Astrocyte (in vitro differentiated cells and primary cell): ENCODE measurements at regions not wholly inside any gene's neighbourhood (a gene's known extent, or its start where the extent isn't known, plus 50 kb on each side); places are given as distances from the start of the nearest gene placed in this dataset.
"Not testable (repeated sequence)": the region's sequence is repeated elsewhere in the genome, so short reads cannot be mapped to it uniquely, and the experiment has no call there.

ENCODE experiments used
- DNase-seq: peaks from one replicate; pipeline ENCODE4 v3.0.0-alpha.2; 2010; ENCODE audit warnings: low read depth
- FAIRE-seq: peaks from 2 replicates; lab custom pipeline; 2011; peaks lifted over from hg19 to GRCh38; lab: Jason Lieb, UNC
- H2AFZ ChIP-seq: 2 replicates; pipeline ENCODE4 v1.6.0; 2012; ENCODE audit warnings: low read depth, low read length, inconsistent platforms
- H3K27ac ChIP-seq: 2 replicates; pipeline ENCODE4 v1.5.1; 2011; ENCODE audit warnings: low read depth, low read length, inconsistent platforms
- H3K27me3 ChIP-seq: 2 replicates; pipeline ENCODE4 v1.6.0; 2011; ENCODE audit warnings: low read length, inconsistent platforms; ENCODE audit not compliant: insufficient read depth
- H3K36me3 ChIP-seq: 2 replicates; pipeline ENCODE4 v1.5.1; 2011; ENCODE audit warnings: low read length, inconsistent platforms; ENCODE audit not compliant: insufficient read depth
- H3K4me1 ChIP-seq: 2 replicates; pipeline ENCODE4 v1.5.1; 2011; ENCODE audit warnings: low read length, inconsistent platforms; ENCODE audit not compliant: insufficient read depth
- H3K4me2 ChIP-seq: 2 replicates; pipeline ENCODE4 v1.6.0; 2012; ENCODE audit warnings: low read length, inconsistent platforms
- H3K4me3 ChIP-seq: 2 replicates; pipeline ENCODE4 v1.5.1; 2011; ENCODE audit warnings: low read depth, mild to moderate bottlenecking, low read length, inconsistent platforms; ENCODE audit not compliant: insufficient read depth
- H3K79me2 ChIP-seq: 2 replicates; pipeline ENCODE4 v1.6.0; 2012; ENCODE audit warnings: mild to moderate bottlenecking, low read length, inconsistent platforms; ENCODE audit not compliant: insufficient read depth
- H3K9ac ChIP-seq: 2 replicates; pipeline ENCODE4 v1.6.0; 2012; ENCODE audit warnings: mild to moderate bottlenecking, low read length, inconsistent platforms
- H3K9me3 ChIP-seq: 2 replicates; pipeline ENCODE4 v1.5.1; 2012; ENCODE audit warnings: low read depth, mild to moderate bottlenecking, low read length, inconsistent platforms; ENCODE audit not compliant: insufficient read depth
- H4K20me1 ChIP-seq: 2 replicates; pipeline ENCODE4 v1.6.0; 2012; ENCODE audit warnings: low read length, inconsistent platforms; ENCODE audit not compliant: insufficient read depth
- H3K27ac Mint-ChIP-seq: one replicate; pipeline ENCODE4 v1.8.0; 2021; ENCODE audit warnings: mild to moderate bottlenecking, mixed read lengths; ENCODE audit not compliant: unreplicated experiment
- H3K27me3 Mint-ChIP-seq: one replicate; pipeline ENCODE4 v1.8.0; 2021; ENCODE audit warnings: low read depth, mixed read lengths; ENCODE audit not compliant: unreplicated experiment
- H3K36me3 Mint-ChIP-seq: one replicate; pipeline ENCODE4 v1.8.0; 2021; ENCODE audit warnings: low read depth, mixed read lengths; ENCODE audit not compliant: unreplicated experiment
- H3K4me1 Mint-ChIP-seq: one replicate; pipeline ENCODE4 v1.8.0; 2021; ENCODE audit warnings: low read depth, mixed read lengths; ENCODE audit not compliant: unreplicated experiment
- H3K4me3 Mint-ChIP-seq: one replicate; pipeline ENCODE4 v1.8.0; 2021; ENCODE audit warnings: mild to moderate bottlenecking, moderate library complexity, mixed read lengths; ENCODE audit not compliant: unreplicated experiment
- H3K9me3 Mint-ChIP-seq: one replicate; pipeline ENCODE4 v1.8.0; 2021; ENCODE audit warnings: mild to moderate bottlenecking, mixed read lengths; ENCODE audit not compliant: unreplicated experiment
- EZH2 ChIP-seq: IDR thresholded peaks from 2 replicates; pipeline ENCODE4 v1.6.1; 2012; ENCODE audit warnings: mild to moderate bottlenecking, low read length, inconsistent platforms; ENCODE audit not compliant: insufficient read depth
- TF ChIP-seq, protein P1 (sequence below): IDR thresholded peaks from 2 replicates; pipeline ENCODE4 v1.5.1; 2011; ENCODE audit warnings: low read depth, mild to moderate bottlenecking, inconsistent platforms, low read length, moderate library complexity; ENCODE audit not compliant: insufficient read depth

DNA sequence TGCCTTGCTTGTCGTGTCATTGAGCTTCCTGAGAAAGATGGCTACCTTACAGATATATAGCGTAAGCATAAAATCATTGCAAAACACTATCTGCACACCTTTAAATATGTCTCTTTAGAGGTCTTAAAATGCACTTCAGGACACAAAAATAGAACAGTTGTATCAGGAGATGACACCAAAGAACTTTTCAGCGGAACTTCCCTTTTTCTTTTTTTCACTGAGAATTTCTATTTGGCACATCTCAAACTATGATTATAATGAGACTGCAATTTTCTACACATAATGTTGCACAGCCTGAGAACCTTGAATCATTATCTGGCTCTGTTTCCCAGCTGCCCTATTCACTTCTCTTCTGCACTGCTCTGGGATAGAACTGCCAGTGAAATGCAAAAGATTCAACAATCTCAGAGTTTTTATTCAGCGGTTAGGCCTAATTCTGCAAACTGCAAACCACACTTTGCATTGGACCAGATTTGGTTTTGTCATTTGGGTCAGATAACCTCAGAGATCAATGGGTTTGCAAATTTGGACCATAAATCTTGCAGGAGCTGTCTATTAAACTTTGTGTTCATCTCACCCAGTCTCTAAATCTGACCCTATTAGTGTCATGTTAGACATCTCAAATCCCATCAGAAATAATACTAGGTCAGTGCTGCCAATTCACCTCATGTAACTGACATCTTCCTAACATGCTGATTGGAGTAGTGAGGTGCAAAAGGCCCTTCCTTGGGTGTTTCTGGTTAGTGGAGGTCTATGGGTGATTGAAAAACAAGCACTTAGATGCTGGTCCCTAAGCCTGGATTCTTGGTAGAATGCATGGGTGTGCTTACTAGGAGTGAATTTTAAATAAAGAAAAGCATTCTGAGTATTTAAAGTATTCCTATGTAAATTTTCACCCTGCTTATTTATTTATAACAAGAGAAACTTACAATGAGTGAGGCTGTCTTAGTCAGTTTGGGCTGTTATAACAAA lies 382.7 kb downstream of the UTRN start:
- Histone ChIP-seq H3K36me3 (no peaks in the 10 kb centered on the region), H3K27ac (no peak overlapping the region), H2AFZ (no peak overlapping the region), H3K4me3 (no peak overlapping the region), H3K27me3 (no peaks in the 10 kb centered on the region), H3K9ac (no peak overlapping the region), H3K9me3 (no peaks in the 10 kb centered on the region), H3K4me2 (no peak overlapping the region), H3K79me2 (no peaks in the 10 kb centered on the region), H4K20me1 (no peaks in the 10 kb centered on the region), H3K4me1 (no peaks in the 10 kb centered on the region)
- no peak for FAIRE-seq
- peaks cover 3% of the 10 kb centered on the region for H3K4me1 Mint-ChIP-seq
- DNase-seq: no peak
- no peak overlapping the region for H3K27ac Mint-ChIP-seq
- H3K4me3 Mint-ChIP-seq: no peak overlapping the region
- H3K36me3 Mint-ChIP-seq: no peaks in the 10 kb centered on the region
- TF ChIP-seq, protein P1, sequence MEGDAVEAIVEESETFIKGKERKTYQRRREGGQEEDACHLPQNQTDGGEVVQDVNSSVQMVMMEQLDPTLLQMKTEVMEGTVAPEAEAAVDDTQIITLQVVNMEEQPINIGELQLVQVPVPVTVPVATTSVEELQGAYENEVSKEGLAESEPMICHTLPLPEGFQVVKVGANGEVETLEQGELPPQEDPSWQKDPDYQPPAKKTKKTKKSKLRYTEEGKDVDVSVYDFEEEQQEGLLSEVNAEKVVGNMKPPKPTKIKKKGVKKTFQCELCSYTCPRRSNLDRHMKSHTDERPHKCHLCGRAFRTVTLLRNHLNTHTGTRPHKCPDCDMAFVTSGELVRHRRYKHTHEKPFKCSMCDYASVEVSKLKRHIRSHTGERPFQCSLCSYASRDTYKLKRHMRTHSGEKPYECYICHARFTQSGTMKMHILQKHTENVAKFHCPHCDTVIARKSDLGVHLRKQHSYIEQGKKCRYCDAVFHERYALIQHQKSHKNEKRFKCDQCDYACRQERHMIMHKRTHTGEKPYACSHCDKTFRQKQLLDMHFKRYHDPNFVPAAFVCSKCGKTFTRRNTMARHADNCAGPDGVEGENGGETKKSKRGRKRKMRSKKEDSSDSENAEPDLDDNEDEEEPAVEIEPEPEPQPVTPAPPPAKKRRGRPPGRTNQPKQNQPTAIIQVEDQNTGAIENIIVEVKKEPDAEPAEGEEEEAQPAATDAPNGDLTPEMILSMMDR: no peak
- no peak for TF ChIP-seq EZH2
- no peaks in the 10 kb centered on the region for H3K9me3 Mint-ChIP-seq
- H3K27me3 Mint-ChIP-seq: no peaks in the 10 kb centered on the region

DNA sequence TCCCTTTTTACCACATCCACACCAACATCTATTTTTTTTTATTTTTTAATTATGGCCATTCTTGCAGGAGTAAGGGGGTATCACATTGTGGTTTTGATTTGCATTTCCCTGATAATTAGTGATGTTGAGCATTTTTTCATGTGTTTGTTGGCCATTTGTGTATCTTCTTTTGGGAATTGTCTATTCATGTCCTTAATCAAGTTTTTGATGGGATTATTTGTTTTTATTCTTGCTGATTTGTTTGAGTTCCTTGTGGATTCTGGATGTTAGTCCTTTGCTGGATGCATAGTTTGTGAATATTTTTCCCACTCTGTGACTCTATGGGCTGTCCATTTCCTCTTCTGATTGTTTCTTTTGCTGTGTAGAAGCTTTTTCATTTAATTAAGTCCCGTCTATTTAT lies 385.1 kb downstream of the UTRN start:
- H3K4me3 Mint-ChIP-seq, H3K36me3 Mint-ChIP-seq, H3K27ac Mint-ChIP-seq, FAIRE-seq, H2AFZ ChIP-seq, DNase-seq, H3K4me1 Mint-ChIP-seq, H3K4me2 ChIP-seq, H3K4me1 ChIP-seq, H3K27me3 ChIP-seq, H4K20me1 ChIP-seq, H3K9me3 ChIP-seq, H3K27ac ChIP-seq, H3K79me2 ChIP-seq, H3K36me3 ChIP-seq, H3K27me3 Mint-ChIP-seq, H3K9me3 Mint-ChIP-seq, H3K9ac ChIP-seq, H3K4me3 ChIP-seq: not testable (repeated sequence)

DNA sequence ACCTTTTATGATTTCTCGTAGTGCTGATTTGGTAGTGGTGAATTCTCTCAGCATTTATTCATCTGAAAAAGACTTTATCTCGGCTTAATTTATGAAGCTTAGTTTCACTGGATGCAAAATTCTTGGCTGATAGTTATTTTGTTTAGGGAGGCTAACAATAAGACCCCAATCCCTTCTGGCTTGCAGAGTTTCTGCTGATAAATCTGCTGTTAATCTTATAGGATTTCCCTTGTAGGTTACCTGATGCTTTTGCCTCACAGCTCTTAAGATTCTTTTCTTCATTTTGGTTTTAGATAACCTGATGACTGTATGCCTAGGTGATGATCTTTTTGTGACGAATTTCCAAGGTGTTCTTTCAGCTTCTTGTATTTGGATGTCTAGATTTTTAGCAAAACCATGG lies 388.7 kb downstream of the UTRN start:
- Mint-ChIP-seq H3K4me1 (peaks cover 9% of the 10 kb centered on the region), H3K4me3 (no peak overlapping the region), H3K9me3 (no peaks in the 10 kb centered on the region), H3K36me3 (no peaks in the 10 kb centered on the region), H3K27me3 (no peaks in the 10 kb centered on the region), H3K27ac (no peak overlapping the region)
- FAIRE-seq (no peak), DNase-seq (no peak)
- H2AFZ ChIP-seq: no peak overlapping the region
- H3K4me2 ChIP-seq: no peak overlapping the region
- no peaks in the 10 kb centered on the region for H3K9me3 ChIP-seq
- H3K4me1 ChIP-seq: peaks cover 6% of the 10 kb centered on the region
- peaks cover 6% of the 10 kb centered on the region for H4K20me1 ChIP-seq
- peaks cover 4% of the 10 kb centered on the region for H3K79me2 ChIP-seq
- no peak overlapping the region for H3K9ac ChIP-seq
- H3K27ac ChIP-seq: no peak overlapping the region
- no peaks in the 10 kb centered on the region for H3K36me3 ChIP-seq
- H3K4me3 ChIP-seq: no peak overlapping the region
- no peak for TF ChIP-seq EZH2
- TF ChIP-seq, protein P1: no peak
- H3K27me3 ChIP-seq: no peaks in the 10 kb centered on the region
